ENCODE measurements at regions not wholly inside any gene's neighbourhood (a gene's known extent, or its start where the extent isn't known, plus 50 kb on each side); places are given as distances from the start of the nearest gene placed in this dataset.
"Not testable (repeated sequence)": the region's sequence is repeated elsewhere in the genome, so short reads cannot be mapped to it uniquely, and the experiment has no call there.

DNA sequence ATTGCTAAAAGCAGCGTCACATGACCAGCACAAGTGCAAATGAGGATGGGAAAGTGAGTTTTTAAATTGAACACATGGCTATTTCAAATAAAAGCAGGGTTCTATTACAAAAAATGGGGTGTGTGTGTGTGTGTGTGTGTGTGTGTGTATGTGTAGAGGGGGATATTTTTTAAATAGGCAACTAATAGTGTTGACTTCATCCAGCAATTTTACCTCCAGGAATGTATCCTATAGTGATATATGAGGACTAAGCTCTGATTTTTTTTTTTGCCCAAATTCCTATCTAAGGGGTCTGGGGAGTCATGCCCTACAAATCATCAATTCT lies 78.9 kb upstream of the AMN1 start:
- H3K4me1 Mint-ChIP-seq (ENCODE audit: low read depth): no peaks in the 10 kb centered on the region
- no peaks in the 10 kb centered on the region for H3K9me3 Mint-ChIP-seq (ENCODE audit: low read depth)
- no peaks in the 10 kb centered on the region for H3K36me3 Mint-ChIP-seq (ENCODE audit: low read depth)
- no peaks in the 10 kb centered on the region for H3K27me3 Mint-ChIP-seq (ENCODE audit: low read depth)
- DNase-seq (ENCODE audit: low spot score): no peak
- no peak overlapping the region for H3K4me3 Mint-ChIP-seq (ENCODE audit: unreplicated experiment)
- H3K27ac Mint-ChIP-seq (ENCODE audit: unreplicated experiment): no peak overlapping the region
- TF ChIP-seq, protein P1, sequence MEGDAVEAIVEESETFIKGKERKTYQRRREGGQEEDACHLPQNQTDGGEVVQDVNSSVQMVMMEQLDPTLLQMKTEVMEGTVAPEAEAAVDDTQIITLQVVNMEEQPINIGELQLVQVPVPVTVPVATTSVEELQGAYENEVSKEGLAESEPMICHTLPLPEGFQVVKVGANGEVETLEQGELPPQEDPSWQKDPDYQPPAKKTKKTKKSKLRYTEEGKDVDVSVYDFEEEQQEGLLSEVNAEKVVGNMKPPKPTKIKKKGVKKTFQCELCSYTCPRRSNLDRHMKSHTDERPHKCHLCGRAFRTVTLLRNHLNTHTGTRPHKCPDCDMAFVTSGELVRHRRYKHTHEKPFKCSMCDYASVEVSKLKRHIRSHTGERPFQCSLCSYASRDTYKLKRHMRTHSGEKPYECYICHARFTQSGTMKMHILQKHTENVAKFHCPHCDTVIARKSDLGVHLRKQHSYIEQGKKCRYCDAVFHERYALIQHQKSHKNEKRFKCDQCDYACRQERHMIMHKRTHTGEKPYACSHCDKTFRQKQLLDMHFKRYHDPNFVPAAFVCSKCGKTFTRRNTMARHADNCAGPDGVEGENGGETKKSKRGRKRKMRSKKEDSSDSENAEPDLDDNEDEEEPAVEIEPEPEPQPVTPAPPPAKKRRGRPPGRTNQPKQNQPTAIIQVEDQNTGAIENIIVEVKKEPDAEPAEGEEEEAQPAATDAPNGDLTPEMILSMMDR (IDR thresholded peaks at IDR 0.05): no peak

DNA sequence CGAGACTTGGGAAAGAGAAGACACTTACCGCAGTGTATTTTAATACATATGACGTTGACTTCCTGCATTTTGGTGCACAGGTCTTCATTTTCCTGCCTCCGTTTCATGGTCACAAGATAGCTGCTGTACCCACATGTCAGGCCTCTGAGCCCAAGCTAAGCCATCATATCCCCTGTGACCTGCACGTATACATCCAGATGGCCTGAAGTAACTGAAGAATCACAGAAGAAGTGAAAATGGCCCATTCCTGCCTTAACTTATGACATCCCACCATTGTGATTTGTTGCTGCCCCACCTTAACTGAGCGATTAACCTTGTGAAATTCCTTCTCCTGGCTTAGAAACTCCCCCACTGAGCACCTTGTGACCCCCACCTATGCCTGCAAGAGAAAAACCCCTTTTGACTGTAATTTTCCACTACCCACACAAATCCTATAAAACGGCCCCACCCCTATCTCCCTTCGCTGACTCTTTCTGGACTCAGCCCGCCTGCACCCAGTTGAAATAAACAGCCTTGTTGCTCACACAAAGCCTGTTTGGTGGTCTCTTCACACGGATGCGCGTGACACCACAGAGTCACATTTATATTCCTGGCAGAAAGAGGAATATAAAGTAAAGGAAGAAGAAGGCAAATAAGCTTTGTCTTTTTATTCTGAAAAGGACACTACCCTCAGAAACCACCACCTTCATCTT lies 78.4 kb upstream of the AMN1 start:
- not testable (repeated sequence) for H3K9me3 Mint-ChIP-seq (ENCODE audit: low read depth); H3K4me1 Mint-ChIP-seq (ENCODE audit: low read depth); H3K36me3 Mint-ChIP-seq (ENCODE audit: low read depth); H3K27me3 Mint-ChIP-seq (ENCODE audit: low read depth); H3K27ac Mint-ChIP-seq (ENCODE audit: unreplicated experiment); DNase-seq (ENCODE audit: low spot score); H3K4me3 Mint-ChIP-seq (ENCODE audit: unreplicated experiment)

DNA sequence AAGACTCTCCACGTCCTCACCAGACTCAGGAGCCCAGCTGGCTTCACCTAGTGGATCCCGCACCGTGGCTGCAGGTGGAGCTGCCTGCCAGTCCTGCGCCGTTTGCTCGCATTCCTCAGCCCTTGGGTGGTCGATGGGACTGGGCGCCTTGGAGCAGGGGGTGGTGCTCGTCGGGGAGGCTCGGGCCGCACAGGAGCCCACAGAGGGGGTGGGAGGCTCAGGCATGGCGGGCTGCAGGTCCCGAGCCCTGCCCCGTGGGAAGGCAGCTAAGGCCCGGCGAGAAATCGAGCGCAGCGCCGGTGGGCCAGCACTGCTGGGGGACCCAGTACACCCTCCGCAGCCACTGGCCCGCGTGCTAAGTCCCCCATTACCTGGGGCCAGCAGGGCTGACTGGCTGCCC lies 76.9 kb upstream of the AMN1 start:
- H3K27me3 Mint-ChIP-seq (ENCODE audit: low read depth); H3K27ac Mint-ChIP-seq (ENCODE audit: unreplicated experiment); H3K9me3 Mint-ChIP-seq (ENCODE audit: low read depth); H3K4me1 Mint-ChIP-seq (ENCODE audit: low read depth); DNase-seq (ENCODE audit: low spot score); H3K36me3 Mint-ChIP-seq (ENCODE audit: low read depth); H3K4me3 Mint-ChIP-seq (ENCODE audit: unreplicated experiment): not testable (repeated sequence)

DNA sequence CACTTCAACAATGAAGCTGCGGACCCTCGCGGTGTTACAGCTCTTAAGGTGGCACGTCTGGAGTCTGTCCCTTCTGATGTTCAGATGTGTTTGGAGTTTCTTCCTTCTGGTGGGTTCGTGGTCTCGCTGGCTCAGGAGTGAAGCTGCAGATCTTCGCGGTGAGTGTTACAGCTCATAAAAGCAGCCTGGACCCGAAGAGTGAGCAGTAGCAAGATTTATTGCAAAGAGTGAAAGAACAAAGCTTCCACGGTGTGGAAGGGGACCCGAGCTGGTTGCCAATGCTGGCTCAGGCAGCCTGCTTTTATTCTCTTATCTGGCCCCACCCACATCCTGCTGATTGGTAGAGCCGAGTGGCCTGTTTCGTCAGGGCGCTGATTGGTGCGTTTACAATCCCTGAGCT lies 75.9 kb upstream of the AMN1 start:
- DNase-seq (ENCODE audit: low spot score); H3K27me3 Mint-ChIP-seq (ENCODE audit: low read depth); H3K36me3 Mint-ChIP-seq (ENCODE audit: low read depth); H3K4me3 Mint-ChIP-seq (ENCODE audit: unreplicated experiment); H3K4me1 Mint-ChIP-seq (ENCODE audit: low read depth); H3K9me3 Mint-ChIP-seq (ENCODE audit: low read depth); H3K27ac Mint-ChIP-seq (ENCODE audit: unreplicated experiment): not testable (repeated sequence)

DNA sequence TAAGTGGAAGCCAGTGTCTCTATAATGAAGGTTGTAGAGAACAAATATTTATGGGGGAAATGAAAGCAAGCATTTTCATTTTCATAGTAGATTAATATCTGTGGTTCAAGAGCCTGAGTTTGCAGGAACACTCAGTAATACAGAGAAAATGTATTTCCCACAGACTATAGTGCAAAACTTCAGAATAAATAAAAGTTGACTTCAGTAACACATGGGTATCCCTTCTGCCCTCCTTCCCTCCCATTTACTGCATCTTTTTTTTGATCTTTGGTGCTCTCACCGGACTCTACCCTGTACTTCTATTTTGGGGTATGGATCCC lies 75.3 kb upstream of the AMN1 start:
- DNase-seq (ENCODE audit: low spot score): no peak
- no peaks in the 10 kb centered on the region for H3K27me3 Mint-ChIP-seq (ENCODE audit: low read depth)
- no peak overlapping the region for H3K4me3 Mint-ChIP-seq (ENCODE audit: unreplicated experiment)
- no peaks in the 10 kb centered on the region for H3K36me3 Mint-ChIP-seq (ENCODE audit: low read depth)
- no peaks in the 10 kb centered on the region for H3K9me3 Mint-ChIP-seq (ENCODE audit: low read depth)
- TF ChIP-seq, protein P1 (IDR thresholded peaks at IDR 0.05): no peak
- no peaks in the 10 kb centered on the region for H3K4me1 Mint-ChIP-seq (ENCODE audit: low read depth)
- H3K27ac Mint-ChIP-seq (ENCODE audit: unreplicated experiment): no peak overlapping the region

DNA sequence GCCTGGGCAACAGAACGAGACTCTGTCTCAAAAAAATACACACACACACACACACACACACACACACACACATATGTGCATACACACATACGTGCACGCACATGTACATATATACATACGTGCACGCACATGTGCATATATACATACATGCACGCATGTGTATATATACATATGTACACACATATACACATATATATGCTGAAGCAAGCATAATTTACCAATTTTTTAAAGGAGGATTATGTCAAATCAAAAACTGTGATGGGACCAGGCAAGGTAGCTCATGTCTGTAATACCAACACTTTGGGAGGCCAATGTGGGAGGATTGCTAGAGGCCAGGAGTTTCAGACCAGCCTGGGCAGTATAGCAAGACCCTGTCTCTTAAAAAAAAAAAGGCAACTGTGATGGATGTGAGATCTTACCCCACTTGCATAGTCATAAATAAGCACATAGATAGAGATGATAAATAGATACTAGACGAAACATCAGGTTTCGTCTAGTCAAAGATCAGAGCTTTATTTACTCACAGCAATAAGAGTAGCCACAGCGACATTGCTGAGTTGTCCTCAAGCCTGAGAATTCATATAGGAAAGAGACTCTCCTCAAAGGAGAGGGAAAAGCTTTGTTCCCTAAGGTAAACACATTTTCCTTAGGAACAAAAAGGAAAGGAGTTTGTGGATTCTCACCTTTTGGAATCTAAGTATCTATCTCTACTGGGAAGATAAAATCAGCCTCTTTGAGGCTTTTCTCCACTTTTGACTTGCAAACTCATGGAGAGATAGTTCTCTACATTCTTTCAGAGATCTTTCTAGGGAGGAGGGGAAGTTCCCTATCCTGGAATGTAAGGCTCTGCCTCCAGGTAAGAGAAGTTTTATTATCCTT lies 74.7 kb upstream of the AMN1 start:
- Mint-ChIP-seq H3K9me3 (ENCODE audit: low read depth) (no peaks in the 10 kb centered on the region), H3K36me3 (ENCODE audit: low read depth) (no peaks in the 10 kb centered on the region), H3K4me3 (ENCODE audit: unreplicated experiment) (no peak overlapping the region), H3K4me1 (ENCODE audit: low read depth) (no peaks in the 10 kb centered on the region), H3K27ac (ENCODE audit: unreplicated experiment) (no peak overlapping the region), H3K27me3 (ENCODE audit: low read depth) (no peaks in the 10 kb centered on the region)
- TF ChIP-seq, protein P1 (IDR thresholded peaks at IDR 0.05): no peak
- DNase-seq (ENCODE audit: low spot score): no peak

DNA sequence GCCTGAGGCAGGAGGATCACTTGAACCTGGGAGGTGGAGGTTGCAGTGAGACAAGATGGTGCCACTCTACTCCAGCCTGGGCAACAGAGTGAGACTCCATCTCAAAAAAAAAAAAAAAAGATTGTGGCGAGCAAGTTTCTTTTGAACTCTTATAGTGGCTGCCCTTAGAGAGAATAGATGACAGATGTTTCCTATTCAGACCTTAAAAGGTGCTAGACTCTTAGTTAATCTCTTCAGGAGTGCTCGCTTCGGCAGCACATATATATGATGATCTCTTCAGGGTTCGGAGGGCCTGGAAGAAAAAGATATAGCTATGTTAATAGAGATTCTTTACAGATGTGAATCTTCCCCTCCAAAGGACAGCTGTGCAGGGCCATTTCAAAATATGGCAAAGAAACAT lies 73.1 kb upstream of the AMN1 start:
- H3K27me3 Mint-ChIP-seq (ENCODE audit: low read depth): no peaks in the 10 kb centered on the region
- H3K9me3 Mint-ChIP-seq (ENCODE audit: low read depth): no peaks in the 10 kb centered on the region
- no peak for DNase-seq (ENCODE audit: low spot score)
- H3K36me3 Mint-ChIP-seq (ENCODE audit: low read depth): no peaks in the 10 kb centered on the region
- H3K4me3 Mint-ChIP-seq (ENCODE audit: unreplicated experiment): no peak overlapping the region
- H3K27ac Mint-ChIP-seq (ENCODE audit: unreplicated experiment): no peak overlapping the region
- H3K4me1 Mint-ChIP-seq (ENCODE audit: low read depth): no peaks in the 10 kb centered on the region
- TF ChIP-seq, protein P1 (IDR thresholded peaks at IDR 0.05): no peak
